HepG2 (cell line): ENCODE measurements at regions not wholly inside any gene's neighbourhood (a gene's known extent, or its start where the extent isn't known, plus 50 kb on each side); places are given as distances from the start of the nearest gene placed in this dataset.

Source experiments
- ATAC-seq: fragments of 200-7000 bp; cut with Tn5 transposase; 3 replicates; pipeline ENCODE4 v1.9.1; 2020; ENCODE audit warnings: mild to moderate bottlenecking, moderate library complexity
- BruUV-seq: library from RNA; stranded (reverse); fragments of 400-500 nt; replicated peaks from 2 replicates; lab custom pipeline; 2021; lab: Mats Ljungman, UMichigan
- CTCF ChIA-PET: fragments of 300-600 bp; formaldehyde crosslinking; extraction: SDS; loops from one replicate; lab custom pipeline; 2021; ENCODE audit warnings: low total read pairs, inconsistent platforms, low intra/inter-chr PET ratio; lab: Yijun Ruan, JAX
- POLR2A ChIA-PET: fragments of 350-600 bp; sonication (Branson Sonifier 250); formaldehyde crosslinking; loops from one replicate; lab custom pipeline; 2020; ENCODE audit warnings: antibody characterized with exemption, inconsistent platforms; lab: Yijun Ruan, JAX
- DNase-seq: peaks from one replicate; pipeline ENCODE4 v3.0.0-alpha.2; 2015; ENCODE audit warnings: low spot score
- FAIRE-seq: peaks from 3 replicates; lab custom pipeline; 2011; peaks lifted over from hg19 to GRCh38; lab: Jason Lieb, UNC
- H2AFZ ChIP-seq: one replicate; pipeline ENCODE4 v1.6.1; 2011; ENCODE audit warnings: low read length, inconsistent platforms
- H3K27ac ChIP-seq: fragments of 300-600 bp; 3 replicates; pipeline ENCODE4 v1.8.0; 2011; ENCODE audit warnings: mixed run types, mild to moderate bottlenecking, mixed read lengths, low read length, inconsistent platforms; ENCODE audit not compliant: insufficient read depth; ENCODE audit errors: extremely low read length
- H3K27me3 ChIP-seq, 2 experiments: fragments of 200-600 bp in 1 of 2; 2 replicates in 1 of 2; 3 replicates in 1 of 2; pipeline versions ENCODE4 v1.6.0 to v1.8.0; 2011; ENCODE audit warnings: low read length in 2 of 2, mild to moderate bottlenecking in 2 of 2, moderate library complexity in 2 of 2, inconsistent platforms in 1 of 2; ENCODE audit not compliant: insufficient read depth in 2 of 2, control insufficient read depth in 1 of 2
- H3K36me3 ChIP-seq, 2 experiments: fragments of 200-600 bp in 1 of 2; replicated peaks in 1 of 2; 2 replicates in 1 of 2; 3 replicates in 1 of 2; pipeline versions ENCODE4 v1.5.1 to v1.8.0; 2011; ENCODE audit warnings: low read length in 2 of 2, inconsistent platforms in 1 of 2; ENCODE audit not compliant: insufficient read depth in 2 of 2, control insufficient read depth in 1 of 2
- H3K4me1 ChIP-seq: 2 replicates; pipeline ENCODE4 v1.5.1; 2012; ENCODE audit warnings: low read length, inconsistent platforms; ENCODE audit not compliant: insufficient read depth
- H3K4me2 ChIP-seq: 2 replicates; pipeline ENCODE4 v1.6.0; 2011; ENCODE audit warnings: low read depth, low read length, inconsistent platforms
- H3K4me3 ChIP-seq, 3 experiments: fragments of 200-600 bp in 1 of 3; sonication (generic), shearing (Covaris generic) in 1 of 3; replicated peaks in 1 of 3; 2 replicates each; pipeline ENCODE4 v1.5.1; 2011 to 2016; ENCODE audit warnings: low read length in 3 of 3, inconsistent platforms in 2 of 3, low read depth in 2 of 3, mild to moderate bottlenecking in 2 of 3, control low read depth in 1 of 3, mixed read lengths in 1 of 3; ENCODE audit not compliant: insufficient read depth in 1 of 3
- H3K79me2 ChIP-seq: one replicate; pipeline ENCODE4 v1.6.1; 2011; ENCODE audit warnings: low read length, inconsistent platforms; ENCODE audit not compliant: insufficient read depth
- H3K9ac ChIP-seq: 2 replicates; pipeline ENCODE4 v1.6.0; 2011; ENCODE audit warnings: mild to moderate bottlenecking, low read depth, low read length, inconsistent platforms; ENCODE audit not compliant: insufficient read depth
- H3K9me3 ChIP-seq: 2 replicates; pipeline ENCODE4 v1.5.1; 2012; ENCODE audit warnings: mild to moderate bottlenecking, low read length
- H4K20me1 ChIP-seq: 2 replicates; pipeline ENCODE4 v1.6.0; 2011; ENCODE audit warnings: inconsistent platforms, mild to moderate bottlenecking, low read length, moderate library complexity; ENCODE audit not compliant: insufficient read depth
- GATAD1 ChIP-seq: IDR thresholded peaks from 2 replicates; pipeline ENCODE4 v1.6.1; 2016; ENCODE audit warnings: missing genetic modification reagents, missing compliant biosample characterization
- ISL2 ChIP-seq: sonication (generic); formaldehyde crosslinking; IDR thresholded peaks from 2 replicates; pipeline ENCODE4 v1.5.0; 2020; ENCODE audit warnings: missing genetic modification reagents
- KLF11 ChIP-seq: IDR thresholded peaks from 2 replicates; pipeline ENCODE4 v1.6.1; 2016; ENCODE audit warnings: missing compliant biosample characterization
- NAIF1 ChIP-seq: sonication (generic); formaldehyde crosslinking; IDR thresholded peaks from 2 replicates; pipeline ENCODE4 v1.5.0; 2020; ENCODE audit warnings: mild to moderate bottlenecking, missing genetic modification reagents, borderline replicate concordance
- RAD51 ChIP-seq: fragments of 450-650 bp; IDR thresholded peaks from 2 replicates; pipeline ENCODE4 v1.6.1; 2016; ENCODE audit warnings: borderline replicate concordance
- SUZ12 ChIP-seq: fragments of 150-350 bp; IDR thresholded peaks from 2 replicates; pipeline ENCODE4 v1.6.1; 2014; ENCODE audit warnings: low read depth, low read length
- ZNF326 ChIP-seq: sonication (generic); formaldehyde crosslinking; IDR thresholded peaks from 2 replicates; pipeline ENCODE4 v1.4.0; 2020; ENCODE audit warnings: missing genetic modification reagents, borderline replicate concordance
- ZNF333 ChIP-seq: sonication (generic); formaldehyde crosslinking; IDR thresholded peaks from 2 replicates; pipeline ENCODE4 v1.4.0; 2020; ENCODE audit warnings: mild to moderate bottlenecking, missing genetic modification reagents, borderline replicate concordance
- ZNF564 ChIP-seq: sonication (generic); formaldehyde crosslinking; IDR thresholded peaks from 2 replicates; pipeline ENCODE4 v1.8.1; 2023; ENCODE audit warnings: mild to moderate bottlenecking, missing genetic modification reagents
- ZNF709 ChIP-seq: sonication (generic); formaldehyde crosslinking; IDR thresholded peaks from 2 replicates; pipeline ENCODE4 v1.5.0; 2020; ENCODE audit warnings: mild to moderate bottlenecking, missing genetic modification reagents
- ZNF782 ChIP-seq: sonication (generic); formaldehyde crosslinking; IDR thresholded peaks from 2 replicates; pipeline ENCODE4 v1.4.0; 2020; ENCODE audit warnings: missing genetic modification reagents, mild to moderate bottlenecking, borderline replicate concordance
- WGBS: methylation state at CpG from one replicate; pipeline ENCODE4 v1.1.6; 2017; ENCODE audit warnings: low lambda C conversion rate; 5-methylcytosine and 5-hydroxymethylcytosine counted together
- in situ Hi-C: cut with HindIII; loops from 2 replicates; pipeline ENCODE4 v1.10.0; 2017; ENCODE audit warnings: low pct_unique_long_range_greater_than_20kb; ENCODE audit not compliant: extremely low pct_ligation_motif_present
- intact Hi-C: fragments of 100-400 bp; cut with micrococcal nuclease; formaldehyde crosslinking; loops from one replicate; pipeline ENCODE4 v1.10.0; 2022; ENCODE audit not compliant: unreplicated experiment
- TF ChIP-seq, protein P1 (sequence below): IDR thresholded peaks from 2 replicates; pipeline ENCODE4 v1.6.1; 2016; ENCODE audit warnings: missing genetic modification reagents, missing compliant biosample characterization
- TF ChIP-seq, protein P2 (sequence below): fragments of 450-650 bp; IDR thresholded peaks from 2 replicates; pipeline ENCODE4 v1.6.1; 2017
- TF ChIP-seq, protein P3 (sequence below): sonication (generic); formaldehyde crosslinking; IDR thresholded peaks from 2 replicates; pipeline ENCODE4 v1.4.0; 2020; ENCODE audit warnings: missing genetic modification reagents
- TF ChIP-seq, protein P4 (sequence below): sonication (generic); formaldehyde crosslinking; IDR thresholded peaks from 2 replicates; pipeline ENCODE4 v1.5.0; 2020; ENCODE audit warnings: missing genetic modification reagents, mild to moderate bottlenecking, borderline replicate concordance
- TF ChIP-seq, protein P5 (sequence below): sonication (generic); formaldehyde crosslinking; conservative IDR thresholded peaks from 2 replicates; pipeline ENCODE4 v1.8.0; 2022; ENCODE audit warnings: low read depth, missing genetic modification reagents

DNA sequence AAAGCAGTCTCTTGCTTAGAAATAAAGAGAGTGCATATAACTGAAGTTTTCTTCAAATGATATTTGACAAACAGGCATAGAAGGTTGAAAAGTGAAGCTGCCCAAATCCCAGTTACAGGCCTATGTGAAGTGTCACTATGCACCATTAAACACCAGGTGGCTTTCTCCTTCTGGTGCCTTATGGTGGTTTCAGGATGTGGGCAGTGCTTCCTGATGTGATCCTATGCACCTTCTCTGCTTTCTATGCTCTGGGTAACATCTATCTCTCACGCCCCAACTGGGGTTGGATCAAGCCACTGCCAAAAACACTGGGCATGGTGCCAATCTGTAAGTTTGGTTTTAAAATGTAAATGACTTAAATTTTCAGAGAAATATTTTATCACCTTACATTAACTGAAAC is 744.7 kb downstream of the TUSC7 start:
- Histone ChIP-seq H3K4me1 (no peaks in the 10 kb centered on the region), H3K4me3 (no peak overlapping the region), H3K4me2 (no peak overlapping the region), H4K20me1 (no peaks in the 10 kb centered on the region), H3K79me2 (no peaks in the 10 kb centered on the region), H3K36me3 (no peaks in the 10 kb centered on the region), H3K9me3 (no peaks in the 10 kb centered on the region), H3K27ac (no peak overlapping the region), H3K9ac (no peak overlapping the region), H2AFZ (no peak overlapping the region), H3K27me3 (no peaks in the 10 kb centered on the region)
- FAIRE-seq (no peak), DNase-seq (no peak), ATAC-seq (no peak)
- no peak for TF ChIP-seq SUZ12
- TF ChIP-seq, protein P1, sequence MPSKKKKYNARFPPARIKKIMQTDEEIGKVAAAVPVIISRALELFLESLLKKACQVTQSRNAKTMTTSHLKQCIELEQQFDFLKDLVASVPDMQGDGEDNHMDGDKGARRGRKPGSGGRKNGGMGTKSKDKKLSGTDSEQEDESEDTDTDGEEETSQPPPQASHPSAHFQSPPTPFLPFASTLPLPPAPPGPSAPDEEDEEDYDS = no peak
- TF ChIP-seq, protein P2, sequence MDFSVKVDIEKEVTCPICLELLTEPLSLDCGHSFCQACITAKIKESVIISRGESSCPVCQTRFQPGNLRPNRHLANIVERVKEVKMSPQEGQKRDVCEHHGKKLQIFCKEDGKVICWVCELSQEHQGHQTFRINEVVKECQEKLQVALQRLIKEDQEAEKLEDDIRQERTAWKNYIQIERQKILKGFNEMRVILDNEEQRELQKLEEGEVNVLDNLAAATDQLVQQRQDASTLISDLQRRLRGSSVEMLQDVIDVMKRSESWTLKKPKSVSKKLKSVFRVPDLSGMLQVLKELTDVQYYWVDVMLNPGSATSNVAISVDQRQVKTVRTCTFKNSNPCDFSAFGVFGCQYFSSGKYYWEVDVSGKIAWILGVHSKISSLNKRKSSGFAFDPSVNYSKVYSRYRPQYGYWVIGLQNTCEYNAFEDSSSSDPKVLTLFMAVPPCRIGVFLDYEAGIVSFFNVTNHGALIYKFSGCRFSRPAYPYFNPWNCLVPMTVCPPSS = no peak
- TF ChIP-seq ZNF326 = no peak
- TF ChIP-seq NAIF1 = no peak
- TF ChIP-seq, protein P3, sequence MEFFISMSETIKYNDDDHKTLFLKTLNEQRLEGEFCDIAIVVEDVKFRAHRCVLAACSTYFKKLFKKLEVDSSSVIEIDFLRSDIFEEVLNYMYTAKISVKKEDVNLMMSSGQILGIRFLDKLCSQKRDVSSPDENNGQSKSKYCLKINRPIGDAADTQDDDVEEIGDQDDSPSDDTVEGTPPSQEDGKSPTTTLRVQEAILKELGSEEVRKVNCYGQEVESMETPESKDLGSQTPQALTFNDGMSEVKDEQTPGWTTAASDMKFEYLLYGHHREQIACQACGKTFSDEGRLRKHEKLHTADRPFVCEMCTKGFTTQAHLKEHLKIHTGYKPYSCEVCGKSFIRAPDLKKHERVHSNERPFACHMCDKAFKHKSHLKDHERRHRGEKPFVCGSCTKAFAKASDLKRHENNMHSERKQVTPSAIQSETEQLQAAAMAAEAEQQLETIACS (CRISPR knock-in tag) = no peak
- TF ChIP-seq KLF11 (CRISPR knock-in tag) = no peak
- no peak for TF ChIP-seq ZNF782 (CRISPR knock-in tag)
- TF ChIP-seq ISL2 (CRISPR knock-in tag) = no peak
- no peak for TF ChIP-seq ZNF333 (CRISPR knock-in tag)
- TF ChIP-seq GATAD1 = no peak
- no peak for TF ChIP-seq RAD51
- TF ChIP-seq, protein P4, sequence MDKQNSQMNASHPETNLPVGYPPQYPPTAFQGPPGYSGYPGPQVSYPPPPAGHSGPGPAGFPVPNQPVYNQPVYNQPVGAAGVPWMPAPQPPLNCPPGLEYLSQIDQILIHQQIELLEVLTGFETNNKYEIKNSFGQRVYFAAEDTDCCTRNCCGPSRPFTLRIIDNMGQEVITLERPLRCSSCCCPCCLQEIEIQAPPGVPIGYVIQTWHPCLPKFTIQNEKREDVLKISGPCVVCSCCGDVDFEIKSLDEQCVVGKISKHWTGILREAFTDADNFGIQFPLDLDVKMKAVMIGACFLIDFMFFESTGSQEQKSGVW (CRISPR knock-in tag) = no peak
- TF ChIP-seq ZNF709 (CRISPR knock-in tag) = no peak
- TF ChIP-seq, protein P5, sequence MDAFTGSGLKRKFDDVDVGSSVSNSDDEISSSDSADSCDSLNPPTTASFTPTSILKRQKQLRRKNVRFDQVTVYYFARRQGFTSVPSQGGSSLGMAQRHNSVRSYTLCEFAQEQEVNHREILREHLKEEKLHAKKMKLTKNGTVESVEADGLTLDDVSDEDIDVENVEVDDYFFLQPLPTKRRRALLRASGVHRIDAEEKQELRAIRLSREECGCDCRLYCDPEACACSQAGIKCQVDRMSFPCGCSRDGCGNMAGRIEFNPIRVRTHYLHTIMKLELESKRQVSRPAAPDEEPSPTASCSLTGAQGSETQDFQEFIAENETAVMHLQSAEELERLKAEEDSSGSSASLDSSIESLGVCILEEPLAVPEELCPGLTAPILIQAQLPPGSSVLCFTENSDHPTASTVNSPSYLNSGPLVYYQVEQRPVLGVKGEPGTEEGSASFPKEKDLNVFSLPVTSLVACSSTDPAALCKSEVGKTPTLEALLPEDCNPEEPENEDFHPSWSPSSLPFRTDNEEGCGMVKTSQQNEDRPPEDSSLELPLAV (CRISPR knock-in tag) = no peak
- TF ChIP-seq ZNF564 (CRISPR knock-in tag) = no peak
- POLR2A ChIA-PET = no interaction called here
- CTCF ChIA-PET = no interaction called here
- intact Hi-C loops = no loop called here
- WGBS = 0% methylated on average over 1 of the region's 1 CpG
- in situ Hi-C loops = no loop called here
- no TSS peak for BruUV-seq
